ENCODE measurements at regions not wholly inside any gene's neighbourhood (a gene's known extent, or its start where the extent isn't known, plus 50 kb on each side); places are given as distances from the start of the nearest gene placed in this dataset.
A peak's percentile ranks its signal among the peaks of the same experiment; 100 is the strongest.

GRCh38 chr4:153068751-153069150 is 132.6 kb downstream of the FHDC1 start:
- Histone ChIP-seq H3K36me3 (no peaks in the 10 kb centered on the region), H3K27me3 (no peaks in the 10 kb centered on the region), H3K4me3 (no peak overlapping the region), H3K4me1 (no peaks in the 10 kb centered on the region), H3K27ac (no peak overlapping the region), H3K9me3 (no peaks in the 10 kb centered on the region)
- intact Hi-C loops (cut with DNase I): no loop called here
- no peak for ATAC-seq
- TF ChIP-seq, protein P1, sequence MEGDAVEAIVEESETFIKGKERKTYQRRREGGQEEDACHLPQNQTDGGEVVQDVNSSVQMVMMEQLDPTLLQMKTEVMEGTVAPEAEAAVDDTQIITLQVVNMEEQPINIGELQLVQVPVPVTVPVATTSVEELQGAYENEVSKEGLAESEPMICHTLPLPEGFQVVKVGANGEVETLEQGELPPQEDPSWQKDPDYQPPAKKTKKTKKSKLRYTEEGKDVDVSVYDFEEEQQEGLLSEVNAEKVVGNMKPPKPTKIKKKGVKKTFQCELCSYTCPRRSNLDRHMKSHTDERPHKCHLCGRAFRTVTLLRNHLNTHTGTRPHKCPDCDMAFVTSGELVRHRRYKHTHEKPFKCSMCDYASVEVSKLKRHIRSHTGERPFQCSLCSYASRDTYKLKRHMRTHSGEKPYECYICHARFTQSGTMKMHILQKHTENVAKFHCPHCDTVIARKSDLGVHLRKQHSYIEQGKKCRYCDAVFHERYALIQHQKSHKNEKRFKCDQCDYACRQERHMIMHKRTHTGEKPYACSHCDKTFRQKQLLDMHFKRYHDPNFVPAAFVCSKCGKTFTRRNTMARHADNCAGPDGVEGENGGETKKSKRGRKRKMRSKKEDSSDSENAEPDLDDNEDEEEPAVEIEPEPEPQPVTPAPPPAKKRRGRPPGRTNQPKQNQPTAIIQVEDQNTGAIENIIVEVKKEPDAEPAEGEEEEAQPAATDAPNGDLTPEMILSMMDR (IDR thresholded peaks at IDR 0.05): no peak
- DNase-seq: no peak

GRCh38 chr4:153071958-153072598 is 132.2 kb upstream of the TRIM2 start:
- Histone ChIP-seq H3K27me3 (no peaks in the 10 kb centered on the region), H3K9me3 (no peaks in the 10 kb centered on the region), H3K36me3 (no peaks in the 10 kb centered on the region), H3K4me3 (no peak overlapping the region), H3K4me1 (no peaks in the 10 kb centered on the region), H3K27ac (no peak overlapping the region)
- TF ChIP-seq, protein P1 (IDR thresholded peaks at IDR 0.05): no peak
- intact Hi-C loops (cut with DNase I): no loop called here
- DNase-seq (no peak), ATAC-seq (no peak)

DNA sequence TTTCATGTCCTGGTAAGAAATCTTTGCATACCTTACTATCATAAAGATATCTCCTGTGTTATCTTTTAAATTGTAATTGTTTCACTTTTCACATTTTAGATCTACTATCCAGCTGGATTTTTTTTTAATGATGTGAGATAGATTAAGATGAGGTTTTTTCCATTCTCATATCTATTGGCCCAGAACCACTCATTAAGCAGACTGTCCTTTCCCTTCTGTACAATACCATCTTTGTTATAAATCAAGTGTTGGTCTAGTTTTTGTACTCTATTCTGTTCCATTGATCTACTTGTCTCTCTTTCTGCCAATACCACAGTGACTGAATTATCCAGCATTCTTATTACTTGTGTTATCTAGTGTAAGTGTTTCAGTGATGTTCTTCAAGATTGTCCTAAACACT is 131.6 kb upstream of the TRIM2 start:
- H3K27ac ChIP-seq: no peak overlapping the region
- H3K4me1 ChIP-seq: no peaks in the 10 kb centered on the region
- H3K4me3 ChIP-seq: no peak overlapping the region
- ATAC-seq (no peak), DNase-seq (no peak)
- H3K9me3 ChIP-seq: no peaks in the 10 kb centered on the region
- H3K36me3 ChIP-seq: no peaks in the 10 kb centered on the region
- H3K27me3 ChIP-seq: no peaks in the 10 kb centered on the region
- intact Hi-C loops (cut with DNase I): no loop called here
- TF ChIP-seq, protein P1 (IDR thresholded peaks at IDR 0.05): no peak

DNA sequence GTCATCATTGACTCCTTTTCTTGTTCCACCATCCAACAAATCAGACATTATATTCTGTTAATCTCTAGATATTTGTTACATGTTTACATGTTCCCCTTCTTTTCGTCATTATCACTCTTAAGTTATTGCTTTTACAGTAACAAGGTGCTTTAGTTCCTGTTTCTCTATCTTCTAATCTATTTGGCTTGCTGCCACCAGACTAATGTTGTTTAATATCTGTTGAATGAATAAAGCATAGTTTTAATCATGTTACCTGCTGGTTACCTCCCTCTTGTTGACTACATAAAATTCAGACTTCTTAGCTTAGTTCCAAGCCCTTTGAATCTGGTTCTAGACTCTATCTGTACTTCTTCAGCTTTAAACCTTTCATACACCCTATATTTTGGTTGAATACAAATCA is 129.8 kb upstream of the TRIM2 start:
- TF ChIP-seq, protein P1 (IDR thresholded peaks at IDR 0.05): no peak
- intact Hi-C loops (cut with DNase I): no loop called here
- H3K27ac ChIP-seq: no peak overlapping the region
- H3K4me3 ChIP-seq: no peak overlapping the region
- H3K4me1 ChIP-seq: no peaks in the 10 kb centered on the region
- H3K27me3 ChIP-seq: no peaks in the 10 kb centered on the region
- no peaks in the 10 kb centered on the region for H3K36me3 ChIP-seq
- no peaks in the 10 kb centered on the region for H3K9me3 ChIP-seq
- DNase-seq (no peak), ATAC-seq (no peak)

DNA sequence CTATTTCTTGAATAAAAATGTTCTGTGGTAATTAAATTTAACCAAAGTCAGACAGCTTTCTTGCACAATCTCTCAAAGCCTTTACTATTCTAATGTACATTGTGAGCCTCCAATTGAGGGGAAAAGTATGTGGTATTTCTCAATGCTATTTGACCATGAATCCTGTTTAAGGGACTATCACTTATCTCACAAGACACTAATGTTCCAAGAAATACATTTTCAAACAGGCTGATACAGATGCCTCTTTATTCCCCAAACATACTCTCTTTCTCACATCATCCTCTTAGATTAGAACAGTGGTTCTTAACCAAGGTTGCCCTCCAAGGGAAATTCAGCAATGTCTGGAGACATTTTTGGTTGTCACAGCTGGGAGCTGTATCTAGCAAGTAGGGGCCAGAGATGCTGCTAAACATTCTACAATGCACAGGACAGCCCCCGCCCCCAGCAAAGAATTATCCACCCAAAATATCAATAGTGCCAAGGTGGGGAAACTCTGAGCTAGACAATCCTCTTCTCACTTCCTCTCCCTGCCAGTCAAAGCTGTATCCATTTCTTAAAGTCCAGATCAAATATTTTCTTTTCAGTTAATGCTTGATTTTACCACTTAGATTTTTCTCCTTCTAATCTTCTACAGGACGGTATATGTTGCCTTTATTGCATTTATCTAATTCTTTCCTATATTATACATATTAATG is 129.2 kb upstream of the TRIM2 start:
- H3K4me1 ChIP-seq: no peaks in the 10 kb centered on the region
- no peak overlapping the region for H3K4me3 ChIP-seq
- H3K27me3 ChIP-seq: no peaks in the 10 kb centered on the region
- no peak overlapping the region for H3K27ac ChIP-seq
- TF ChIP-seq, protein P1 (IDR thresholded peaks at IDR 0.05): no peak
- DNase-seq (peak in 1 of 4 donors; percentile 6), ATAC-seq (no peak)
- intact Hi-C loops (cut with DNase I): no loop called here
- no peaks in the 10 kb centered on the region for H3K36me3 ChIP-seq
- no peaks in the 10 kb centered on the region for H3K9me3 ChIP-seq

All from left lung (tissue), 4 donors.